HepG2 (cell line): ENCODE measurements at regions not wholly inside any gene's neighbourhood (a gene's known extent, or its start where the extent isn't known, plus 50 kb on each side); places are given as distances from the start of the nearest gene placed in this dataset.

ENCODE experiments used
- ATAC-seq: fragments of 200-7000 bp; cut with Tn5 transposase; 3 replicates; pipeline ENCODE4 v1.9.1; 2020; ENCODE audit warnings: mild to moderate bottlenecking, moderate library complexity
- BruUV-seq: library from RNA; stranded (reverse); fragments of 400-500 nt; replicated peaks from 2 replicates; lab custom pipeline; 2021; lab: Mats Ljungman, UMichigan
- CTCF ChIA-PET: fragments of 300-600 bp; formaldehyde crosslinking; extraction: SDS; loops from one replicate; lab custom pipeline; 2021; ENCODE audit warnings: low total read pairs, inconsistent platforms, low intra/inter-chr PET ratio; lab: Yijun Ruan, JAX
- POLR2A ChIA-PET: fragments of 350-600 bp; sonication (Branson Sonifier 250); formaldehyde crosslinking; loops from one replicate; lab custom pipeline; 2020; ENCODE audit warnings: antibody characterized with exemption, inconsistent platforms; lab: Yijun Ruan, JAX
- DNase-seq: peaks from one replicate; pipeline ENCODE4 v3.0.0-alpha.2; 2015; ENCODE audit warnings: low spot score
- FAIRE-seq: peaks from 3 replicates; lab custom pipeline; 2011; peaks lifted over from hg19 to GRCh38; lab: Jason Lieb, UNC
- H2AFZ ChIP-seq: one replicate; pipeline ENCODE4 v1.6.1; 2011; ENCODE audit warnings: low read length, inconsistent platforms
- H3K27ac ChIP-seq: fragments of 300-600 bp; 3 replicates; pipeline ENCODE4 v1.8.0; 2011; ENCODE audit warnings: mixed run types, mild to moderate bottlenecking, mixed read lengths, low read length, inconsistent platforms; ENCODE audit not compliant: insufficient read depth; ENCODE audit errors: extremely low read length
- H3K27me3 ChIP-seq, 2 experiments: fragments of 200-600 bp in 1 of 2; 2 replicates in 1 of 2; 3 replicates in 1 of 2; pipeline versions ENCODE4 v1.6.0 to v1.8.0; 2011; ENCODE audit warnings: low read length in 2 of 2, mild to moderate bottlenecking in 2 of 2, moderate library complexity in 2 of 2, inconsistent platforms in 1 of 2; ENCODE audit not compliant: insufficient read depth in 2 of 2, control insufficient read depth in 1 of 2
- H3K36me3 ChIP-seq, 2 experiments: fragments of 200-600 bp in 1 of 2; replicated peaks in 1 of 2; 2 replicates in 1 of 2; 3 replicates in 1 of 2; pipeline versions ENCODE4 v1.5.1 to v1.8.0; 2011; ENCODE audit warnings: low read length in 2 of 2, inconsistent platforms in 1 of 2; ENCODE audit not compliant: insufficient read depth in 2 of 2, control insufficient read depth in 1 of 2
- H3K4me1 ChIP-seq: 2 replicates; pipeline ENCODE4 v1.5.1; 2012; ENCODE audit warnings: low read length, inconsistent platforms; ENCODE audit not compliant: insufficient read depth
- H3K4me2 ChIP-seq: 2 replicates; pipeline ENCODE4 v1.6.0; 2011; ENCODE audit warnings: low read depth, low read length, inconsistent platforms
- H3K4me3 ChIP-seq, 3 experiments: fragments of 200-600 bp in 1 of 3; sonication (generic), shearing (Covaris generic) in 1 of 3; replicated peaks in 1 of 3; 2 replicates each; pipeline ENCODE4 v1.5.1; 2011 to 2016; ENCODE audit warnings: low read length in 3 of 3, inconsistent platforms in 2 of 3, low read depth in 2 of 3, mild to moderate bottlenecking in 2 of 3, control low read depth in 1 of 3, mixed read lengths in 1 of 3; ENCODE audit not compliant: insufficient read depth in 1 of 3
- H3K79me2 ChIP-seq: one replicate; pipeline ENCODE4 v1.6.1; 2011; ENCODE audit warnings: low read length, inconsistent platforms; ENCODE audit not compliant: insufficient read depth
- H3K9ac ChIP-seq: 2 replicates; pipeline ENCODE4 v1.6.0; 2011; ENCODE audit warnings: mild to moderate bottlenecking, low read depth, low read length, inconsistent platforms; ENCODE audit not compliant: insufficient read depth
- H3K9me3 ChIP-seq: 2 replicates; pipeline ENCODE4 v1.5.1; 2012; ENCODE audit warnings: mild to moderate bottlenecking, low read length
- H4K20me1 ChIP-seq: 2 replicates; pipeline ENCODE4 v1.6.0; 2011; ENCODE audit warnings: inconsistent platforms, mild to moderate bottlenecking, low read length, moderate library complexity; ENCODE audit not compliant: insufficient read depth
- ESRRA ChIP-seq: sonication (generic); formaldehyde crosslinking; IDR thresholded peaks from 2 replicates; pipeline ENCODE4 v1.5.1; 2020; ENCODE audit warnings: mild to moderate bottlenecking, low read depth, missing genetic modification reagents
- GMEB1 ChIP-seq: sonication (generic); formaldehyde crosslinking; IDR thresholded peaks from 2 replicates; pipeline ENCODE4 v1.5.1; 2020; ENCODE audit warnings: missing genetic modification reagents, mild to moderate bottlenecking, borderline replicate concordance
- MAFK ChIP-seq, 2 experiments: IDR thresholded peaks in 1 of 2; conservative IDR thresholded peaks in 1 of 2; 2 replicates each; pipeline ENCODE4 v1.6.1; 2011; ENCODE audit warnings: improper control_type of control experiment in 2 of 2, low read length in 2 of 2
- SOX13 ChIP-seq, 3 experiments: fragments of 450-650 bp in 1 of 3; sonication (generic) in 1 of 3; formaldehyde crosslinking in 1 of 3; IDR thresholded peaks in 2 of 3; conservative IDR thresholded peaks in 1 of 3; 2 replicates each; pipeline versions ENCODE4 v1.5.0 to v1.6.1; 2016 to 2020; ENCODE audit warnings: antibody characterized with exemption in 1 of 3, mild to moderate bottlenecking in 1 of 3, missing compliant biosample characterization in 1 of 3, missing genetic modification reagents in 1 of 3, moderate library complexity in 1 of 3
- ZNF572 ChIP-seq: sonication (generic); formaldehyde crosslinking; IDR thresholded peaks from 2 replicates; pipeline ENCODE4 v1.5.1; 2020; ENCODE audit warnings: mild to moderate bottlenecking, missing genetic modification reagents
- WGBS: methylation state at CpG from one replicate; pipeline ENCODE4 v1.1.6; 2017; ENCODE audit warnings: low lambda C conversion rate; 5-methylcytosine and 5-hydroxymethylcytosine counted together
- in situ Hi-C: cut with HindIII; loops from 2 replicates; pipeline ENCODE4 v1.10.0; 2017; ENCODE audit warnings: low pct_unique_long_range_greater_than_20kb; ENCODE audit not compliant: extremely low pct_ligation_motif_present
- intact Hi-C: fragments of 100-400 bp; cut with micrococcal nuclease; formaldehyde crosslinking; loops from one replicate; pipeline ENCODE4 v1.10.0; 2022; ENCODE audit not compliant: unreplicated experiment

GRCh38 chr1:98437540-98437939 lies 224.0 kb upstream of the SNX7 start (continued):
- TF ChIP-seq SOX13 (IDR thresholded peaks at IDR 0.05) (no peak), SOX13 (CRISPR knock-in tag; conservative IDR thresholded peaks at IDR 0.05 in 1 of 2, IDR thresholded peaks at IDR 0.05 in 1 of 2) (0 out of 4 replicates have a peak, but pooled peaks of 1 of the 2 experiments have one; percentile 18), MAFK (conservative IDR thresholded peaks at IDR 0.05 in 1 of 2, IDR thresholded peaks at IDR 0.05 in 1 of 2; ENCODE audit: low read length in 2 of 2) (peak in 1 of 2 experiments; percentile 37; a peak in 1 of 4 replicates), ESRRA (CRISPR knock-in tag) (peak; percentile 28; the same call in 1 of the 2 replicates)

GRCh38 chr1:98437011-98437410 lies 224.5 kb upstream of the SNX7 start:
- no peak for FAIRE-seq
- no TSS peak for BruUV-seq
- no peak overlapping the region for H3K9ac ChIP-seq
- no peaks in the 10 kb centered on the region for H3K27me3 ChIP-seq
- TF ChIP-seq ZNF572 (no peak), GMEB1 (no peak)
- H3K79me2 ChIP-seq, result no peaks in the 10 kb centered on the region
- H4K20me1 ChIP-seq, result no peaks in the 10 kb centered on the region
- H3K9me3 ChIP-seq, result no peaks in the 10 kb centered on the region
- no peak overlapping the region for H3K27ac ChIP-seq
- in situ Hi-C loops (no loop called here), intact Hi-C loops (no loop called here)
- DNase-seq, result no peak
- no peak overlapping the region for H2AFZ ChIP-seq
- H3K4me1 ChIP-seq, result 0 out of 2 replicates have a peak, but pooled peaks cover 5% of the 10 kb centered on the region
- 46% methylated on average over 2 of the region's 2 CpGs for WGBS
- no peak overlapping the region for H3K4me2 ChIP-seq
- H3K4me3 ChIP-seq, result no peak overlapping the region
- no peak for ATAC-seq
- no peaks in the 10 kb centered on the region for H3K36me3 ChIP-seq
- ChIA-PET CTCF (no interaction called here), POLR2A (no interaction called here)
